H9 (cell line): ENCODE measurements at regions not wholly inside any gene's neighbourhood (a gene's known extent, or its start where the extent isn't known, plus 50 kb on each side); places are given as distances from the start of the nearest gene placed in this dataset.

Source experiments
- DNase-seq: peaks from one replicate; pipeline ENCODE4 v3.0.0-alpha.2; 2017
- H2AFZ ChIP-seq: one replicate; pipeline ENCODE4 v1.6.1; 2013; ENCODE audit warnings: mild to moderate bottlenecking, low read length, control low read depth, moderate library complexity
- H2AK5ac ChIP-seq: 2 replicates; pipeline ENCODE4 v1.6.1; 2013; ENCODE audit warnings: low read length, control low read depth, mixed read lengths; ENCODE audit not compliant: insufficient read length
- H2BK120ac ChIP-seq: one replicate; pipeline ENCODE4 v1.6.1; 2013; ENCODE audit warnings: low read depth, mild to moderate bottlenecking, low read length, control low read depth, inconsistent platforms; ENCODE audit not compliant: poor library complexity, severe bottlenecking
- H2BK12ac ChIP-seq: 2 replicates; pipeline ENCODE4 v1.6.1; 2013; ENCODE audit warnings: low read length, control low read depth, mixed read lengths, low read depth; ENCODE audit not compliant: insufficient read length
- H2BK15ac ChIP-seq: 2 replicates; pipeline ENCODE4 v1.6.1; 2013; ENCODE audit warnings: low read depth, low read length, control low read depth
- H2BK20ac ChIP-seq: one replicate; pipeline ENCODE4 v1.6.1; 2013; ENCODE audit warnings: low read depth, mild to moderate bottlenecking, low read length, control low read depth, inconsistent platforms; ENCODE audit not compliant: poor library complexity, severe bottlenecking
- H2BK5ac ChIP-seq: 2 replicates; pipeline ENCODE4 v1.6.1; 2013; ENCODE audit warnings: low read length, control low read depth, mixed read lengths; ENCODE audit not compliant: insufficient read length
- H3K14ac ChIP-seq: 2 replicates; pipeline ENCODE4 v1.6.1; 2013; ENCODE audit warnings: low read length, control low read depth; ENCODE audit not compliant: insufficient read depth
- H3K18ac ChIP-seq: 2 replicates; pipeline ENCODE4 v1.6.1; 2013; ENCODE audit warnings: low read depth, mild to moderate bottlenecking, mixed read lengths, low read length, control low read depth; ENCODE audit not compliant: insufficient read length
- H3K23ac ChIP-seq: 2 replicates; pipeline ENCODE4 v1.6.1; 2013; ENCODE audit warnings: low read length, control low read depth, mixed read lengths, low read depth; ENCODE audit not compliant: insufficient read length
- H3K23me2 ChIP-seq: 2 replicates; pipeline ENCODE4 v1.6.1; 2013; ENCODE audit warnings: low read depth, mild to moderate bottlenecking, mixed read lengths, low read length, control low read depth; ENCODE audit not compliant: insufficient read length, poor library complexity, severe bottlenecking
- H3K27ac ChIP-seq: 2 replicates; pipeline ENCODE4 v1.5.1; 2013; ENCODE audit warnings: low read length, control low read depth, mixed read lengths, low read depth; ENCODE audit not compliant: insufficient read length
- H3K27me3 ChIP-seq: 2 replicates; pipeline ENCODE4 v1.6.1; 2013; ENCODE audit warnings: low read length, control low read depth, inconsistent platforms; ENCODE audit not compliant: insufficient read depth
- H3K4ac ChIP-seq: 2 replicates; pipeline ENCODE4 v1.6.1; 2013; ENCODE audit warnings: low read depth, mild to moderate bottlenecking, control low read depth, inconsistent platforms, low read length, moderate library complexity
- H3K4me1 ChIP-seq: 2 replicates; pipeline ENCODE4 v1.6.1; 2013; ENCODE audit warnings: low read length, control low read depth, inconsistent platforms; ENCODE audit not compliant: insufficient read depth
- H3K4me2 ChIP-seq: 2 replicates; pipeline ENCODE4 v1.6.1; 2013; ENCODE audit warnings: low read length, control low read depth, mixed read lengths; ENCODE audit not compliant: insufficient read length, insufficient read depth
- H3K56ac ChIP-seq: 2 replicates; pipeline ENCODE4 v1.6.1; 2013; ENCODE audit warnings: low read depth, mild to moderate bottlenecking, mixed read lengths, low read length, control low read depth; ENCODE audit not compliant: insufficient read length
- H3K79me1 ChIP-seq: 2 replicates; pipeline ENCODE4 v1.6.1; 2013; ENCODE audit warnings: low read depth, mild to moderate bottlenecking, moderate library complexity, low read length, control low read depth, inconsistent platforms; ENCODE audit not compliant: insufficient read depth, poor library complexity, severe bottlenecking
- H3K79me2 ChIP-seq: 2 replicates; pipeline ENCODE4 v1.6.1; 2013; ENCODE audit warnings: low read length, control low read depth, inconsistent platforms; ENCODE audit not compliant: insufficient read depth
- H3K9ac ChIP-seq: 2 replicates; pipeline ENCODE4 v1.6.1; 2013; ENCODE audit warnings: low read length, control low read depth, mixed read lengths; ENCODE audit not compliant: insufficient read length; ENCODE audit errors: extremely low read depth
- H3K9me3 ChIP-seq: one replicate; pipeline ENCODE4 v1.6.1; 2013; ENCODE audit warnings: low read depth, low read length, inconsistent platforms; ENCODE audit not compliant: control insufficient read depth
- H3T11ph ChIP-seq: one replicate; pipeline ENCODE4 v1.6.1; 2013; ENCODE audit warnings: mild to moderate bottlenecking, low read length, control low read depth, inconsistent platforms
- H4K20me1 ChIP-seq: one replicate; pipeline ENCODE4 v1.6.1; 2013; ENCODE audit not compliant: control insufficient read depth, insufficient read length, insufficient read depth
- H4K5ac ChIP-seq: 2 replicates; pipeline ENCODE4 v1.6.1; 2013; ENCODE audit warnings: low read depth, mild to moderate bottlenecking, mixed read lengths, low read length, control low read depth; ENCODE audit not compliant: insufficient read length
- H4K8ac ChIP-seq: replicated peaks from 2 replicates; pipeline ENCODE4 v1.6.1; 2013; ENCODE audit warnings: low read length, control low read depth, mixed read lengths, low read depth; ENCODE audit not compliant: insufficient read length
- H4K91ac ChIP-seq: 2 replicates; pipeline ENCODE4 v1.6.1; 2013; ENCODE audit warnings: low read depth, mild to moderate bottlenecking, moderate library complexity, mixed read lengths, low read length, control low read depth; ENCODE audit not compliant: insufficient read length
- H3K27ac Mint-ChIP-seq, 3 experiments: 2 replicates in 2 of 3; 3 replicates in 1 of 3; pipeline ENCODE4 v1.8.0; 2020 to 2021; ENCODE audit warnings: mixed read lengths in 3 of 3, mild to moderate bottlenecking in 1 of 3, moderate library complexity in 1 of 3
- H3K27me3 Mint-ChIP-seq: 2 replicates; pipeline ENCODE4 v1.8.0; 2021; ENCODE audit warnings: low read depth, mild to moderate bottlenecking, moderate library complexity, mixed read lengths
- H3K36me3 Mint-ChIP-seq, 3 experiments: 2 replicates in 2 of 3; 3 replicates in 1 of 3; pipeline ENCODE4 v1.8.0; 2020 to 2021; ENCODE audit warnings: low read depth in 3 of 3, mixed read lengths in 3 of 3; ENCODE audit not compliant: insufficient read depth in 1 of 3
- H3K4me1 Mint-ChIP-seq, 2 experiments: 2 replicates each; pipeline ENCODE4 v1.8.0; 2020; ENCODE audit warnings: mixed read lengths in 2 of 2
- H3K4me3 Mint-ChIP-seq, 2 experiments: 2 replicates in 1 of 2; 3 replicates in 1 of 2; pipeline ENCODE4 v1.8.0; 2020 to 2021; ENCODE audit warnings: mild to moderate bottlenecking in 2 of 2, mixed read lengths in 2 of 2, moderate library complexity in 1 of 2
- H3K9me3 Mint-ChIP-seq, 2 experiments: 2 replicates in 1 of 2; 3 replicates in 1 of 2; pipeline ENCODE4 v1.8.0; 2020; ENCODE audit warnings: mild to moderate bottlenecking in 2 of 2, mixed read lengths in 2 of 2, moderate library complexity in 1 of 2
- CTCF ChIP-seq: fragments of 200-600 bp; sonication (generic); conservative IDR thresholded peaks from 3 replicates; pipeline ENCODE4 v1.8.0; 2021; ENCODE audit warnings: antibody characterized with exemption, mild to moderate bottlenecking
- WGBS: extraction: QIAGEN DNeasy Blood & Tissue Kit; methylation state at CpG from one replicate; pipeline ENCODE4 v1.1.7; 2013; ENCODE audit warnings: missing lambda C conversion rate, low lambda C conversion rate, mixed read lengths; ENCODE audit not compliant: insufficient read length; ENCODE audit errors: extremely low coverage; 5-methylcytosine and 5-hydroxymethylcytosine counted together

GRCh38 chr14:34035934-34036250 lies 85.0 kb upstream of the EGLN3 start:
- H3K4me3 Mint-ChIP-seq = no peak overlapping the region

More at GRCh38 chr14:34035934-34036250, 85.0 kb upstream of the EGLN3 start:
- no peak for TF ChIP-seq CTCF
- no peak overlapping the region for H3K23ac ChIP-seq
- H3K27ac ChIP-seq = no peak overlapping the region
- H2BK20ac ChIP-seq = no peak overlapping the region
- H3T11ph ChIP-seq = no peak overlapping the region
- H2BK5ac ChIP-seq = no peak overlapping the region
- no peaks in the 10 kb centered on the region for H3K9me3 ChIP-seq
- H3K56ac ChIP-seq = no peak overlapping the region
- H3K79me2 ChIP-seq = no peaks in the 10 kb centered on the region
- H3K23me2 ChIP-seq = no peaks in the 10 kb centered on the region
- H3K27me3 ChIP-seq = no peaks in the 10 kb centered on the region
- no peak overlapping the region for H3K4me2 ChIP-seq
- no peaks in the 10 kb centered on the region for H3K79me1 ChIP-seq
- peaks cover 0 to 2% of the 10 kb centered on the region in 2 experiments; a peak in 1 of 5 replicates for H3K9me3 Mint-ChIP-seq
- no peak overlapping the region for H3K9ac ChIP-seq
- no peak overlapping the region for H2AFZ ChIP-seq
- H2BK15ac ChIP-seq = no peak overlapping the region
- WGBS = no CpG with 5 or more reads among the region's 1 CpG
- H3K27me3 Mint-ChIP-seq = no peaks in the 10 kb centered on the region
- no peak overlapping the region for H3K18ac ChIP-seq
- no peak overlapping the region for H4K91ac ChIP-seq
- H3K4me1 Mint-ChIP-seq = peaks cover 0 to 5% of the 10 kb centered on the region in 2 experiments; a peak in 3 of 4 replicates
- no peak overlapping the region for H2AK5ac ChIP-seq
- no peaks in the 10 kb centered on the region for H3K36me3 Mint-ChIP-seq
- H4K20me1 ChIP-seq = no peaks in the 10 kb centered on the region
- H3K4me1 ChIP-seq = no peaks in the 10 kb centered on the region
- H2BK12ac ChIP-seq = no peak overlapping the region
- H4K5ac ChIP-seq = no peak overlapping the region
- no peak overlapping the region for H4K8ac ChIP-seq
- no peak for DNase-seq
- no peak overlapping the region for H3K14ac ChIP-seq
- 0 out of 7 replicates have a peak overlapping the region, but pooled peaks of 1 of the 3 experiments have one; percentile 42 for H3K27ac Mint-ChIP-seq
- no peak overlapping the region for H2BK120ac ChIP-seq
- H3K4ac ChIP-seq = no peak overlapping the region
